Fibroblast of pulmonary artery (primary cell): ENCODE measurements at regions not wholly inside any gene's neighbourhood (a gene's known extent, or its start where the extent isn't known, plus 50 kb on each side); places are given as distances from the start of the nearest gene placed in this dataset.

Experiments used
- DNase-seq: peaks from one replicate; pipeline ENCODE4 v3.0.0-alpha.2; 2010; ENCODE audit warnings: low read depth
- H3K4me3 ChIP-seq: replicated peaks from 2 replicates; pipeline ENCODE4 v1.5.1; 2011; ENCODE audit warnings: low read depth, mild to moderate bottlenecking, control low read depth, low read length, moderate library complexity
- CTCF ChIP-seq: IDR thresholded peaks from 2 replicates; pipeline ENCODE4 v1.5.1; 2011; ENCODE audit warnings: mild to moderate bottlenecking, control low read depth, low read length, inconsistent platforms; ENCODE audit errors: missing control alignments

DNA sequence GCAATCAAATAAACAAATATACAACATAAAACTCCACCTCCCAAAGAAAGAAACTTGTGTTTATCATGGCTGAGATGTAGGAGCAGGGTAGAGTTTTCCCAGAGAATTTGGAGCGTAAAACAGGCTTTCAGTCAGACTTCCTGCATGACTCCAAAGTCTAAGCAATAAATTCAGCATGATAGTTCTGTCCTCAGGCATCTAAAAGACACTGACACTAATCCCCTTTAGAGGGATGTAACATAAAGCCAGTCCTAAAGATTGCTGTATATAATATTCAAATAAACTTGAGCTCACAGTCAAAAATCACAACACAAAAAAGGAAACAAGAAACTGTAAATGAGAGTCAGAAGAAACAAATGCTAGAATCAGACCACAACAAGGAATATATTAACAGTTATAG lies 234.4 kb downstream of the CENPW start:
- TF ChIP-seq CTCF = no peak
- DNase-seq = no peak
- H3K4me3 ChIP-seq = no peak overlapping the region

DNA sequence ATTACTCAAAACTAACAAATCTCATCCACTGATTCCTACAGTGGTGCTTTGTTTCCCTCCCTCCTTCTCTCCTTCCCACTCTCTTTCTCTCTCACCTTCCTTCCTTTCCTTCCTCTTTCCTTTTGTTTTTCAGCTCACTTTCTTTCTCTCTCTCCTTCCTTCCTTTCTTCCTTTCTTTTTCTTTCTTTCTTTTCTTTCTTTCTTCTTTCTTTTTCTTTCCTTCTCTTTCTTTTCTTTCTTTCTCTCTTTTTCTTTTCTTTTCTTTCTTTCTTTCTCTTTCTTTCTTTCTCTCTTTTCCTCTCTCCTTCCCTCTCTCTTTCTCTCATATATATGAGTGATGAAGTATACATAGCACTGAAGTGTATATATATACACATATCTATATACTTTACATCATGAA lies 241.4 kb downstream of the CENPW start:
- no peak for TF ChIP-seq CTCF
- no peak for DNase-seq
- no peak overlapping the region for H3K4me3 ChIP-seq

GRCh38 chr6:126600258-126600916 lies 260.5 kb downstream of the CENPW start:
- H3K4me3 ChIP-seq = no peak overlapping the region
- TF ChIP-seq CTCF = no peak
- no peak for DNase-seq

DNA sequence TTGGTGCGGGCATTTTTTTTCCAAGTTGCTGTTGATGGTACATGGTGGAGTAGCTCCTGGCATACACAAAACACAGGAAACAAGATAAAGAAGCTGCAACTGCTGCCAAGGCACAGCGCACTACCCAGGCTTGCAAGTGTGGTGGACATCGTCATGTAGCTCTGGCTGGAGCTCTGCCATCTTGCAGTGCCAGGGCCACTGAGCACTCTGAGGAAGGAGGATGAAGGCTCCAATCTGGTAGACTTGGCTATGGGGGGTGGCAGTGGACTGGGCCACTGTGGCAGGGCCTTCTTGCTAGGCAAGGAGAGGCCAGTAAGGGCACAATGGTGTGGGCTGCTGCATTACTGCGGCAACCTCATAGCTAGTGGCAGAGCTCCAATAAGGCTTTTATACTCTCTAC lies 263.5 kb downstream of the CENPW start:
- DNase-seq = no peak
- H3K4me3 ChIP-seq = no peak overlapping the region
- TF ChIP-seq CTCF = no peak

DNA sequence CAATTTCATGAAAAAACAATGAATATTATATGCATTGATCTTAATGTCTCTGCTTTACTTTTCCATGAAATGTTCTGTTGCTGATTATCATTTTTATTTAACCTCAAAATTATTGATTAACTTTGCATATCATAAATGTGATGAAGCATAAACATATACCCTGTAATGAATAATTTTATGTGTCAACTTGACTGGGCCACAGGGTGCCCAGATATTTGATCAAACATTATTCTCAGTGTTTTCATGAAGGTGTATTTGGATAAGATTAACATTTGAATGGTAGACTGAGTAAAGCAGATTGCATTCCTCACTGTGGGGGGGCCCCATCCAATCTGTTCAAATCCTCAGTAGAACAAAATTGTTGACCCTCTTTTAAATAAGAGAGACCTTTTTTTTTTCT lies 265.2 kb downstream of the CENPW start:
- DNase-seq = no peak
- TF ChIP-seq CTCF = no peak
- H3K4me3 ChIP-seq = no peak overlapping the region

GRCh38 chr6:126607289-126607688 lies 267.4 kb downstream of the CENPW start:
- TF ChIP-seq CTCF = no peak
- DNase-seq = no peak
- no peak overlapping the region for H3K4me3 ChIP-seq

DNA sequence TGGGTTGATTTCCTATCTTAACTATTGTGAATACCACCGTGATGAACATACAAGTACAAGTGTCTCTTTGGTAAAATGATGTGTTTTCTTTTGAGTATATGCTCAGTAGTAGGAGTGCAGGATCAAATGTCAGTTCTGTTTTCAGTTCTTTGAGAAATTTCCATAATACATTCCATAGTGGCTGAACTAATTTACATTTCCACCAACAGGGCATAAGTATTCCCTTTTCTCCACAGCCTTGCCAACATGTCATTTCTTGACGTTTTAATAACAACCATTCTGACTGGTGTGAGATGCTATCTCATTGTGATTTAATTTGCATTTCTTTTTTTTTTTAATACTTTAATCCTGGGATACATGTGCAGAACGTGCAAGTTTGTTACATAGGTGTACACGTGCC lies 268.8 kb downstream of the CENPW start:
- no peak overlapping the region for H3K4me3 ChIP-seq
- DNase-seq = no peak
- TF ChIP-seq CTCF = no peak
